ENCODE measurements at regions not wholly inside any gene's neighbourhood (a gene's known extent, or its start where the extent isn't known, plus 50 kb on each side); places are given as distances from the start of the nearest gene placed in this dataset.

- Mint-ChIP-seq H3K4me3 (no peak overlapping the region), H3K36me3 (no peaks in the 10 kb centered on the region), H3K27ac (no peak overlapping the region), H3K27me3 (peaks cover 22% of the 10 kb centered on the region), H3K9me3 (no peaks in the 10 kb centered on the region), H3K4me1 (no peaks in the 10 kb centered on the region)
- CTCF ChIA-PET: no interaction called here
- no peak for DNase-seq
Measured at GRCh38 chr3:187434524-187434923, 66.3 kb downstream of the RTP4 start.

- Mint-ChIP-seq H3K27ac (no peak overlapping the region), H3K9me3 (no peaks in the 10 kb centered on the region), H3K4me1 (no peaks in the 10 kb centered on the region), H3K4me3 (no peak overlapping the region), H3K36me3 (no peaks in the 10 kb centered on the region), H3K27me3 (peaks cover 18% of the 10 kb centered on the region)
- CTCF ChIA-PET: no interaction called here
- no peak for DNase-seq
Measured at GRCh38 chr3:187430576-187430975, 62.4 kb downstream of the RTP4 start.
